Gastrocnemius medialis (tissue), 4 donors: ENCODE measurements at regions not wholly inside any gene's neighbourhood (a gene's known extent, or its start where the extent isn't known, plus 50 kb on each side); places are given as distances from the start of the nearest gene placed in this dataset.

ENCODE experiments used
- POLR2A ChIP-seq, 2 donors: fragments of 450-650 bp; IDR thresholded peaks; one replicate each; pipeline ENCODE4 v1.6.1; 2017; ENCODE audit warnings: antibody characterized with exemption in 2 of 2, mild to moderate bottlenecking in 2 of 2, moderate library complexity in 2 of 2
- TF ChIP-seq, protein P1 (sequence below), 5 experiments: fragments of 450-650 bp in 3 of 5; fragments of 200-600 bp in 2 of 5; sonication (generic) in 2 of 5; IDR thresholded peaks in 4 of 5; conservative IDR thresholded peaks in 1 of 5; 1 replicate in 4 of 5; 2 replicates in 1 of 5; pipeline ENCODE4 v1.5.1; 2016 to 2019; ENCODE audit warnings: antibody characterized with exemption in 5 of 5, mild to moderate bottlenecking in 3 of 5, moderate library complexity in 3 of 5

- TF ChIP-seq, protein P1, sequence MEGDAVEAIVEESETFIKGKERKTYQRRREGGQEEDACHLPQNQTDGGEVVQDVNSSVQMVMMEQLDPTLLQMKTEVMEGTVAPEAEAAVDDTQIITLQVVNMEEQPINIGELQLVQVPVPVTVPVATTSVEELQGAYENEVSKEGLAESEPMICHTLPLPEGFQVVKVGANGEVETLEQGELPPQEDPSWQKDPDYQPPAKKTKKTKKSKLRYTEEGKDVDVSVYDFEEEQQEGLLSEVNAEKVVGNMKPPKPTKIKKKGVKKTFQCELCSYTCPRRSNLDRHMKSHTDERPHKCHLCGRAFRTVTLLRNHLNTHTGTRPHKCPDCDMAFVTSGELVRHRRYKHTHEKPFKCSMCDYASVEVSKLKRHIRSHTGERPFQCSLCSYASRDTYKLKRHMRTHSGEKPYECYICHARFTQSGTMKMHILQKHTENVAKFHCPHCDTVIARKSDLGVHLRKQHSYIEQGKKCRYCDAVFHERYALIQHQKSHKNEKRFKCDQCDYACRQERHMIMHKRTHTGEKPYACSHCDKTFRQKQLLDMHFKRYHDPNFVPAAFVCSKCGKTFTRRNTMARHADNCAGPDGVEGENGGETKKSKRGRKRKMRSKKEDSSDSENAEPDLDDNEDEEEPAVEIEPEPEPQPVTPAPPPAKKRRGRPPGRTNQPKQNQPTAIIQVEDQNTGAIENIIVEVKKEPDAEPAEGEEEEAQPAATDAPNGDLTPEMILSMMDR (IDR thresholded peaks at IDR 0.05 in 4 of 5, conservative IDR thresholded peaks at IDR 0.05 in 1 of 5), result no peak
- no peak for TF ChIP-seq POLR2A (IDR thresholded peaks at IDR 0.05)
Measured at GRCh38 chr6:120569714-120570113, 764.6 kb downstream of the TBC1D32 start.
